Fibroblast of lung (primary cell): ENCODE measurements at regions not wholly inside any gene's neighbourhood (a gene's known extent, or its start where the extent isn't known, plus 50 kb on each side); places are given as distances from the start of the nearest gene placed in this dataset.
"Not testable (repeated sequence)": the region's sequence is repeated elsewhere in the genome, so short reads cannot be mapped to it uniquely, and the experiment has no call there.

Experiments used
- EZH2 ChIP-seq: IDR thresholded peaks from 2 replicates; pipeline ENCODE4 v1.5.1; 2012; ENCODE audit warnings: low read length, control low read depth, mild to moderate bottlenecking; ENCODE audit errors: missing control alignments
- TF ChIP-seq, protein P1 (sequence below), 2 donors: IDR thresholded peaks in 1 of 2; conservative IDR thresholded peaks in 1 of 2; 1 replicate in 1 of 2; 2 replicates in 1 of 2; pipeline ENCODE4 v1.5.1; 2011 to 2012; ENCODE audit warnings: low read length in 2 of 2, control low read depth in 1 of 2, inconsistent platforms in 1 of 2, low read depth in 1 of 2, mild to moderate bottlenecking in 1 of 2

DNA sequence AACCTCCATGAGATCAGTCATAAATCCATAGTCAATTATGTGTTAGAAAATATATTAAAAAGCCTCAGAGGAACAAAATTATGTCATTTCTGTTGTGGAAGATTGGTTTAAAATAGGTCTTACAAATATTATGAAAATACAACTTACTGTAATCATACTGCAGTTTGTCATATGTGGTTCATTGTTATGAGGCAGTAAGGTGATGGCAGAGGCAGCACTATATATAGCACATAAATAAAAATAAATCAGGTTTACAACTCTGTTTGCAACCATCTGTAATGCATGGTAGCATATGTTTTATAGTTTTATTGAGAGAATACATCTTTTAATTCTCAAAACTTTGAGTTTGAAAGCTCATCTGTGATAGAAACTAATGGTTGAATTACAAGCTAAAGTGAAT, 651.4 kb downstream of the PCDH11X start:
- TF ChIP-seq, protein P1, sequence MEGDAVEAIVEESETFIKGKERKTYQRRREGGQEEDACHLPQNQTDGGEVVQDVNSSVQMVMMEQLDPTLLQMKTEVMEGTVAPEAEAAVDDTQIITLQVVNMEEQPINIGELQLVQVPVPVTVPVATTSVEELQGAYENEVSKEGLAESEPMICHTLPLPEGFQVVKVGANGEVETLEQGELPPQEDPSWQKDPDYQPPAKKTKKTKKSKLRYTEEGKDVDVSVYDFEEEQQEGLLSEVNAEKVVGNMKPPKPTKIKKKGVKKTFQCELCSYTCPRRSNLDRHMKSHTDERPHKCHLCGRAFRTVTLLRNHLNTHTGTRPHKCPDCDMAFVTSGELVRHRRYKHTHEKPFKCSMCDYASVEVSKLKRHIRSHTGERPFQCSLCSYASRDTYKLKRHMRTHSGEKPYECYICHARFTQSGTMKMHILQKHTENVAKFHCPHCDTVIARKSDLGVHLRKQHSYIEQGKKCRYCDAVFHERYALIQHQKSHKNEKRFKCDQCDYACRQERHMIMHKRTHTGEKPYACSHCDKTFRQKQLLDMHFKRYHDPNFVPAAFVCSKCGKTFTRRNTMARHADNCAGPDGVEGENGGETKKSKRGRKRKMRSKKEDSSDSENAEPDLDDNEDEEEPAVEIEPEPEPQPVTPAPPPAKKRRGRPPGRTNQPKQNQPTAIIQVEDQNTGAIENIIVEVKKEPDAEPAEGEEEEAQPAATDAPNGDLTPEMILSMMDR (conservative IDR thresholded peaks at IDR 0.05 in 1 of 2, IDR thresholded peaks at IDR 0.05 in 1 of 2; ENCODE audit: low read depth in 1 of 2, low read length in 2 of 2) = not testable (repeated sequence)
- TF ChIP-seq EZH2 = not testable (repeated sequence)
